MM.1S (cell line): ENCODE measurements at regions not wholly inside any gene's neighbourhood (a gene's known extent, or its start where the extent isn't known, plus 50 kb on each side); places are given as distances from the start of the nearest gene placed in this dataset.

Experiments
- EZH2 ChIP-seq: fragments of 300-600 bp; sonication (generic); optimal IDR thresholded peaks from 2 replicates; pipeline ENCODE3; 2017; ENCODE audit warnings: low read depth, mild to moderate bottlenecking, antibody characterized with exemption, low read length, mixed read lengths
- EZH2phosphoT487 ChIP-seq: fragments of 300-600 bp; sonication (generic); IDR thresholded peaks from 2 replicates; pipeline ENCODE4 v1.6.1; 2018; ENCODE audit warnings: antibody characterized with exemption, low read length
- TF ChIP-seq, protein P1 (sequence below): fragments of 300-600 bp; sonication (generic); IDR thresholded peaks from 2 replicates; pipeline ENCODE4 v1.5.1; 2016; ENCODE audit warnings: antibody characterized with exemption, low read length, mixed read lengths

GRCh38 chr18:30432349-30432748, 610.2 kb downstream of the DSC3 start:
- TF ChIP-seq, protein P1, sequence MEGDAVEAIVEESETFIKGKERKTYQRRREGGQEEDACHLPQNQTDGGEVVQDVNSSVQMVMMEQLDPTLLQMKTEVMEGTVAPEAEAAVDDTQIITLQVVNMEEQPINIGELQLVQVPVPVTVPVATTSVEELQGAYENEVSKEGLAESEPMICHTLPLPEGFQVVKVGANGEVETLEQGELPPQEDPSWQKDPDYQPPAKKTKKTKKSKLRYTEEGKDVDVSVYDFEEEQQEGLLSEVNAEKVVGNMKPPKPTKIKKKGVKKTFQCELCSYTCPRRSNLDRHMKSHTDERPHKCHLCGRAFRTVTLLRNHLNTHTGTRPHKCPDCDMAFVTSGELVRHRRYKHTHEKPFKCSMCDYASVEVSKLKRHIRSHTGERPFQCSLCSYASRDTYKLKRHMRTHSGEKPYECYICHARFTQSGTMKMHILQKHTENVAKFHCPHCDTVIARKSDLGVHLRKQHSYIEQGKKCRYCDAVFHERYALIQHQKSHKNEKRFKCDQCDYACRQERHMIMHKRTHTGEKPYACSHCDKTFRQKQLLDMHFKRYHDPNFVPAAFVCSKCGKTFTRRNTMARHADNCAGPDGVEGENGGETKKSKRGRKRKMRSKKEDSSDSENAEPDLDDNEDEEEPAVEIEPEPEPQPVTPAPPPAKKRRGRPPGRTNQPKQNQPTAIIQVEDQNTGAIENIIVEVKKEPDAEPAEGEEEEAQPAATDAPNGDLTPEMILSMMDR, result no peak
- TF ChIP-seq EZH2phosphoT487 (no peak), EZH2 (no peak)
